Caki2 (cell line): ENCODE measurements at regions not wholly inside any gene's neighbourhood (a gene's known extent, or its start where the extent isn't known, plus 50 kb on each side); places are given as distances from the start of the nearest gene placed in this dataset.

ENCODE experiments used
- DNase-seq: peaks from one replicate; pipeline ENCODE4 v3.0.0-alpha.2; 2015; ENCODE audit warnings: low read depth
- in situ Hi-C: cut with HindIII; loops from 2 replicates; pipeline ENCODE4 v1.10.0; 2016; ENCODE audit warnings: low sequenced_read_pairs, low pct_unique_long_range_greater_than_20kb, mixed read lengths

GRCh38 chr5:68484307-68485068 is 268.9 kb downstream of the PIK3R1 start:
- DNase-seq, result no peak
- in situ Hi-C loops, result no loop called here

GRCh38 chr5:68489556-68489955 is 274.0 kb downstream of the PIK3R1 start:
- no peak for DNase-seq
- in situ Hi-C loops, result no loop called here

- in situ Hi-C loops, result no loop called here
- no peak for DNase-seq
These were observed 274.9 kb downstream of the PIK3R1 start for GRCh38 chr5:68490406-68490805.

- DNase-seq, result no peak
- in situ Hi-C loops, result no loop called here
These were observed 279.2 kb downstream of the PIK3R1 start for GRCh38 chr5:68494771-68495170.

- no peak for DNase-seq
- in situ Hi-C loops, result no loop called here
These were observed 284.4 kb downstream of the PIK3R1 start for GRCh38 chr5:68499987-68500386.

GRCh38 chr5:68500813-68501212 is 285.3 kb downstream of the PIK3R1 start:
- DNase-seq, result no peak
- in situ Hi-C loops, result no loop called here

- DNase-seq, result no peak
- in situ Hi-C loops, result no loop called here
These were observed 287.0 kb downstream of the PIK3R1 start for GRCh38 chr5:68502531-68502930.

- DNase-seq, result no peak
- in situ Hi-C loops, result no loop called here
These were observed 288.8 kb downstream of the PIK3R1 start for GRCh38 chr5:68504306-68504705.

GRCh38 chr5:68505917-68506860 is 290.6 kb downstream of the PIK3R1 start:
- in situ Hi-C loops, result no loop called here
- DNase-seq, result peak; percentile 86

- no peak for DNase-seq
- in situ Hi-C loops, result no loop called here
These were observed 300.0 kb downstream of the PIK3R1 start for GRCh38 chr5:68515514-68515913.

- no peak for DNase-seq
- in situ Hi-C loops, result no loop called here
These were observed 302.7 kb downstream of the PIK3R1 start for GRCh38 chr5:68518286-68518685.

- DNase-seq, result no peak
- in situ Hi-C loops, result no loop called here
These were observed 303.6 kb downstream of the PIK3R1 start for GRCh38 chr5:68519143-68519542.

GRCh38 chr5:68521776-68522175 is 306.2 kb downstream of the PIK3R1 start:
- in situ Hi-C loops, result no loop called here
- DNase-seq, result no peak

- in situ Hi-C loops, result no loop called here
- no peak for DNase-seq
These were observed 307.3 kb downstream of the PIK3R1 start for GRCh38 chr5:68522863-68523262.

GRCh38 chr5:68528821-68529273 is 313.3 kb downstream of the PIK3R1 start:
- DNase-seq, result no peak
- in situ Hi-C loops, result no loop called here

- DNase-seq, result no peak
- in situ Hi-C loops, result no loop called here
These were observed 314.0 kb downstream of the PIK3R1 start for GRCh38 chr5:68529581-68529980.

GRCh38 chr5:68531970-68532369 is 316.4 kb downstream of the PIK3R1 start:
- in situ Hi-C loops, result no loop called here
- DNase-seq, result no peak

GRCh38 chr5:68533051-68533450 is 317.5 kb downstream of the PIK3R1 start:
- no peak for DNase-seq
- in situ Hi-C loops, result no loop called here

- DNase-seq, result no peak
- in situ Hi-C loops, result no loop called here
These were observed 318.1 kb downstream of the PIK3R1 start for GRCh38 chr5:68533571-68534084.
